CD8-positive, alpha-beta memory T cell (primary cell): ENCODE measurements at regions not wholly inside any gene's neighbourhood (a gene's known extent, or its start where the extent isn't known, plus 50 kb on each side); places are given as distances from the start of the nearest gene placed in this dataset.

Experiments
- CTCF ChIA-PET: fragments of 350-600 bp; sonication (Branson Sonifier 250); formaldehyde crosslinking; loops from one replicate; lab custom pipeline; 2021; ENCODE audit warnings: antibody characterized with exemption; lab: Charles Lee
- POLR2A ChIA-PET: fragments of 350-600 bp; sonication (Branson Sonifier 250); formaldehyde crosslinking; loops from one replicate; lab custom pipeline; 2021; ENCODE audit warnings: antibody characterized with exemption; lab: Charles Lee
- DNase-seq, 5 donors: peaks; one replicate each; pipeline versions ENCODE4 v3.0.0 to v3.0.0-alpha.2; 2020 to 2022; ENCODE audit warnings: mixed read lengths in 1 of 5
- H3K27ac ChIP-seq: one replicate; pipeline ENCODE4 v1.7.0; 2013; ENCODE audit warnings: low read depth, mild to moderate bottlenecking, low read length, moderate library complexity
- H3K27me3 ChIP-seq: 2 replicates; pipeline ENCODE4 v1.7.0; 2013; ENCODE audit warnings: low read length, mild to moderate bottlenecking; ENCODE audit not compliant: insufficient read depth, poor library complexity, severe bottlenecking
- H3K36me3 ChIP-seq: 2 replicates; pipeline ENCODE4 v1.7.0; 2013; ENCODE audit warnings: mild to moderate bottlenecking, low read length, moderate library complexity; ENCODE audit not compliant: insufficient read depth
- H3K4me1 ChIP-seq: 2 replicates; pipeline ENCODE4 v1.7.0; 2013; ENCODE audit warnings: mild to moderate bottlenecking, low read length, moderate library complexity; ENCODE audit not compliant: insufficient read depth
- H3K4me3 ChIP-seq: 2 replicates; pipeline ENCODE4 v1.7.0; 2013; ENCODE audit warnings: mild to moderate bottlenecking, low read length
- H3K9me3 ChIP-seq: 2 replicates; pipeline ENCODE4 v1.7.0; 2013; ENCODE audit warnings: mild to moderate bottlenecking, low read length
- H3K27ac Mint-ChIP-seq, 8 donors: one replicate each; pipeline ENCODE4 v1.8.0; 2020 to 2021; ENCODE audit warnings: mixed read lengths in 8 of 8, mild to moderate bottlenecking in 6 of 8, inconsistent platforms in 3 of 8, moderate library complexity in 3 of 8
- H3K27me3 Mint-ChIP-seq, 2 donors: one replicate each; pipeline ENCODE4 v1.8.0; 2020 to 2021; ENCODE audit warnings: mixed read lengths in 2 of 2, mild to moderate bottlenecking in 1 of 2, moderate library complexity in 1 of 2
- H3K36me3 Mint-ChIP-seq, 3 donors: one replicate each; pipeline ENCODE4 v1.8.0; 2020 to 2021; ENCODE audit warnings: mixed read lengths in 3 of 3, inconsistent platforms in 1 of 3, mild to moderate bottlenecking in 1 of 3
- H3K4me1 Mint-ChIP-seq, 3 donors: one replicate each; pipeline ENCODE4 v1.8.0; 2020 to 2021; ENCODE audit warnings: mixed read lengths in 3 of 3, inconsistent platforms in 1 of 3, mild to moderate bottlenecking in 1 of 3
- H3K4me3 Mint-ChIP-seq, 7 donors: one replicate each; pipeline ENCODE4 v1.8.0; 2020 to 2021; ENCODE audit warnings: mixed read lengths in 7 of 7, mild to moderate bottlenecking in 6 of 7, moderate library complexity in 4 of 7, inconsistent platforms in 2 of 7
- H3K9me3 Mint-ChIP-seq, 5 donors: one replicate each; pipeline ENCODE4 v1.8.0; 2020 to 2022; ENCODE audit warnings: mixed read lengths in 5 of 5, mild to moderate bottlenecking in 3 of 5, moderate library complexity in 2 of 5, inconsistent platforms in 1 of 5

- no peak overlapping the region for H3K4me3 Mint-ChIP-seq
- POLR2A ChIA-PET: no interaction called here
- H3K27me3 Mint-ChIP-seq: no peaks in the 10 kb centered on the region
- DNase-seq: no peak
- Histone ChIP-seq H3K27ac (no peak overlapping the region), H3K9me3 (no peaks in the 10 kb centered on the region), H3K27me3 (no peaks in the 10 kb centered on the region), H3K4me3 (no peak overlapping the region), H3K36me3 (no peaks in the 10 kb centered on the region), H3K4me1 (no peaks in the 10 kb centered on the region)
- H3K27ac Mint-ChIP-seq: no peak overlapping the region
- CTCF ChIA-PET: no interaction called here
- no peaks in the 10 kb centered on the region for H3K4me1 Mint-ChIP-seq
- H3K36me3 Mint-ChIP-seq: no peaks in the 10 kb centered on the region
- no peaks in the 10 kb centered on the region for H3K9me3 Mint-ChIP-seq
Observed at GRCh38 chr5:110347781-110348180, 378.7 kb downstream of the TMEM232 start.

- no peak overlapping the region for H3K4me3 Mint-ChIP-seq
- no peaks in the 10 kb centered on the region for H3K4me1 Mint-ChIP-seq
- peaks cover 0 to 1% of the 10 kb centered on the region in 2 donors for H3K27me3 Mint-ChIP-seq
- Histone ChIP-seq H3K9me3 (no peaks in the 10 kb centered on the region), H3K4me1 (no peaks in the 10 kb centered on the region), H3K27ac (no peak overlapping the region), H3K27me3 (no peaks in the 10 kb centered on the region), H3K4me3 (no peak overlapping the region), H3K36me3 (no peaks in the 10 kb centered on the region)
- no peaks in the 10 kb centered on the region for H3K36me3 Mint-ChIP-seq
- H3K27ac Mint-ChIP-seq: no peak overlapping the region
- H3K9me3 Mint-ChIP-seq: no peaks in the 10 kb centered on the region
- DNase-seq: no peak
- ChIA-PET POLR2A (no interaction called here), CTCF (no interaction called here)
Observed at GRCh38 chr5:110351430-110351829, 375.0 kb downstream of the TMEM232 start.

GRCh38 chr5:110354311-110354710 is 372.2 kb downstream of the TMEM232 start:
- DNase-seq: no peak
- no peak overlapping the region for H3K4me3 ChIP-seq
- no peak overlapping the region for H3K27ac Mint-ChIP-seq
- H3K27me3 Mint-ChIP-seq: peaks cover 1 to 3% of the 10 kb centered on the region in 2 donors
- H3K27me3 ChIP-seq: no peaks in the 10 kb centered on the region
- H3K36me3 Mint-ChIP-seq: no peaks in the 10 kb centered on the region
- no peaks in the 10 kb centered on the region for H3K9me3 Mint-ChIP-seq
- H3K36me3 ChIP-seq: no peaks in the 10 kb centered on the region
- no peaks in the 10 kb centered on the region for H3K9me3 ChIP-seq
- ChIA-PET CTCF (no interaction called here), POLR2A (no interaction called here)
- no peak overlapping the region for H3K4me3 Mint-ChIP-seq
- no peaks in the 10 kb centered on the region for H3K4me1 Mint-ChIP-seq
- no peaks in the 10 kb centered on the region for H3K4me1 ChIP-seq
- no peak overlapping the region for H3K27ac ChIP-seq

GRCh38 chr5:110354915-110355644 is 371.4 kb downstream of the TMEM232 start:
- CTCF ChIA-PET: no interaction called here

GRCh38 chr5:110356677-110357076 is 369.8 kb downstream of the TMEM232 start:
- Histone ChIP-seq H3K4me1 (no peaks in the 10 kb centered on the region), H3K27me3 (no peaks in the 10 kb centered on the region), H3K36me3 (no peaks in the 10 kb centered on the region), H3K9me3 (no peaks in the 10 kb centered on the region), H3K27ac (no peak overlapping the region), H3K4me3 (no peak overlapping the region)
- no peak overlapping the region for H3K27ac Mint-ChIP-seq
- H3K4me3 Mint-ChIP-seq: no peak overlapping the region
- POLR2A ChIA-PET: no interaction called here
- H3K4me1 Mint-ChIP-seq: no peaks in the 10 kb centered on the region
- no peaks in the 10 kb centered on the region for H3K9me3 Mint-ChIP-seq
- H3K36me3 Mint-ChIP-seq: no peaks in the 10 kb centered on the region
- DNase-seq: no peak
- peaks cover 1 to 3% of the 10 kb centered on the region in 2 donors for H3K27me3 Mint-ChIP-seq
- CTCF ChIA-PET: no interaction called here

More at GRCh38 chr5:110354915-110355644, 371.4 kb downstream of the TMEM232 start:
- Mint-ChIP-seq H3K36me3 (no peaks in the 10 kb centered on the region), H3K27me3 (peaks cover 1 to 3% of the 10 kb centered on the region in 2 donors), H3K27ac (no peak overlapping the region), H3K4me1 (no peaks in the 10 kb centered on the region), H3K9me3 (no peaks in the 10 kb centered on the region), H3K4me3 (no peak overlapping the region)
- POLR2A ChIA-PET: no interaction called here
- no peak overlapping the region for H3K4me3 ChIP-seq
- H3K36me3 ChIP-seq: no peaks in the 10 kb centered on the region
- no peaks in the 10 kb centered on the region for H3K27me3 ChIP-seq
- no peak for DNase-seq
- H3K4me1 ChIP-seq: no peaks in the 10 kb centered on the region
- H3K9me3 ChIP-seq: no peaks in the 10 kb centered on the region
- H3K27ac ChIP-seq: no peak overlapping the region

- CTCF ChIA-PET: no interaction called here
Observed at GRCh38 chr5:110359221-110359620, 367.2 kb downstream of the TMEM232 start.

GRCh38 chr5:110361471-110361870 is 365.0 kb downstream of the TMEM232 start:
- Histone ChIP-seq H3K4me1 (no peaks in the 10 kb centered on the region), H3K4me3 (no peak overlapping the region), H3K27ac (no peak overlapping the region), H3K27me3 (no peaks in the 10 kb centered on the region), H3K9me3 (no peaks in the 10 kb centered on the region), H3K36me3 (no peaks in the 10 kb centered on the region)
- ChIA-PET CTCF (interaction anchor here (0.6 kb wide), 1 partner anchor 1049 kb away, joined by 3 read pairs; no protein-coding TSS in a partner anchor), POLR2A (interaction anchor here (0.7 kb wide), 1 partner anchor 92 kb away, joined by 8 read pairs; no protein-coding TSS in a partner anchor)
- Mint-ChIP-seq H3K9me3 (no peaks in the 10 kb centered on the region), H3K27me3 (peaks cover 2 to 3% of the 10 kb centered on the region in 2 donors), H3K4me3 (no peak overlapping the region), H3K27ac (no peak overlapping the region), H3K4me1 (no peaks in the 10 kb centered on the region), H3K36me3 (no peaks in the 10 kb centered on the region)
- no peak for DNase-seq

More at GRCh38 chr5:110359221-110359620, 367.2 kb downstream of the TMEM232 start:
- H3K27me3 Mint-ChIP-seq: peaks cover under 1 to 3% of the 10 kb centered on the region in 2 donors
- Histone ChIP-seq H3K36me3 (no peaks in the 10 kb centered on the region), H3K4me1 (no peaks in the 10 kb centered on the region), H3K9me3 (no peaks in the 10 kb centered on the region), H3K27me3 (no peaks in the 10 kb centered on the region), H3K4me3 (no peak overlapping the region), H3K27ac (no peak overlapping the region)
- no peaks in the 10 kb centered on the region for H3K36me3 Mint-ChIP-seq
- H3K27ac Mint-ChIP-seq: no peak overlapping the region
- H3K9me3 Mint-ChIP-seq: no peaks in the 10 kb centered on the region
- no peaks in the 10 kb centered on the region for H3K4me1 Mint-ChIP-seq
- POLR2A ChIA-PET: no interaction called here
- no peak overlapping the region for H3K4me3 Mint-ChIP-seq
- DNase-seq: no peak

GRCh38 chr5:110362261-110362660 is 364.2 kb downstream of the TMEM232 start:
- H3K4me3 ChIP-seq: no peak overlapping the region
- Mint-ChIP-seq H3K4me1 (no peaks in the 10 kb centered on the region), H3K9me3 (no peaks in the 10 kb centered on the region), H3K27me3 (peaks cover 2 to 3% of the 10 kb centered on the region in 2 donors), H3K36me3 (no peaks in the 10 kb centered on the region), H3K4me3 (no peak overlapping the region), H3K27ac (no peak overlapping the region)
- DNase-seq: no peak
- no peaks in the 10 kb centered on the region for H3K9me3 ChIP-seq
- CTCF ChIA-PET: no interaction called here
- H3K36me3 ChIP-seq: no peaks in the 10 kb centered on the region
- POLR2A ChIA-PET: no interaction called here
- H3K27me3 ChIP-seq: no peaks in the 10 kb centered on the region
- no peaks in the 10 kb centered on the region for H3K4me1 ChIP-seq
- no peak overlapping the region for H3K27ac ChIP-seq
